ENCODE measurements at regions not wholly inside any gene's neighbourhood (a gene's known extent, or its start where the extent isn't known, plus 50 kb on each side); places are given as distances from the start of the nearest gene placed in this dataset.

GRCh38 chr9:17894501-17895160 is 315.8 kb downstream of the SH3GL2 start:
- no peak for DNase-seq

DNA sequence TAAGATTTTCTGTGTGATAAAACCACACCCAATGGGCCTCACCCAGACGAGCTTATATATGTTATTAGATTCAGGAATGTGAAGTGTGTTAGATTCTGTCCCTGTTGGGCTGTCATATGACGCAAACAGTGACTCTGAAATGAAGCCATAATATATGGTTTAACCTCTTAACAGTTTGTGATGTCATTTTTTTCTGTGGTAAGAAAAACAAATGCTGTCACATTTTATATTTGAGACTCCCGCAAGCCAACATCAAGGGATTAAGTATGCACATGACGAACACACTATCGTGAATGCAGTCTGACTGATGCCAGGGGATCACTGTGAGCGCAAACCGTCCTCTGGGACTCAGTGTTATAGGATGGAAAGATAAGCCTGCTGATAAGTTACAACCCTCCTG is 321.7 kb downstream of the SH3GL2 start:
- DNase-seq, result no peak

DNA sequence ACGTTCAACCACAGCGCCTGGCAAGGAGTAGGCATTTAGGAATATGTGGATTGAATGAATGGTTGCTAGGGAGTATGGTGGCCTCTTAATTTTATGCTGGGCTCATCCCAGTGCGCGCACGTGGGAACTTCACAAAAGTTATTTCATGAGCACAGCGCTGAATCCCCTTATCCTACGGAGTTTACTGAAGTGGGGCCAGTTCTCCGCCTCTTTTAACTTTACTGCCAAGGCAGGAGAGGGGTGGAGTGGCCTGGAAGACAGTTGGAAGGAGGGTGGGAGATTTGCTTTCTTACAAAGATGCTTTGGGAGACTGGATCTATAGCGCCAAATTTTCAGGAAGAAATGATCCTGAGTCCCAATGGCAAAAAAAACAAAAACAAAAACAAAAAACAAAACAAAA is 326.5 kb downstream of the SH3GL2 start:
- no peak for DNase-seq

DNA sequence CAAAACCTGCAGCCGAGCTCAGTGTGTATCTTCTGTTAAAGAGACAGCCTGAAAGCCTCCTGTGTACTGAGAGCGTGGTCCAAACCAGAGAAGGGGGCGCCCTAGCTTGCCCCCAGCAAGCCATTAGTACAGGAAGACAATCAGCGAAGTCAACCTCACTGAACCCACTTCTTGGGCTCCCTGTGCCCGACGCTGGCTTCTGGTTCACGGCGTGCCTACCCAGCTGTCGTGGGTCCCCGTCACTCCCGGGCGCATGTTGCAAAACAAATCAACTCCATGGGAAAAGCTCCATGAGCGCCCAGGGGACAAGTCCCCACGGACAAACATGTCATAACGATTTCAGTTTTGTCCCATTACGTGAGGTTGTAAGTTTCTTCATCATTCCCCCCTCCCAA is 326.9 kb downstream of the SH3GL2 start:
- no peak for DNase-seq

DNA sequence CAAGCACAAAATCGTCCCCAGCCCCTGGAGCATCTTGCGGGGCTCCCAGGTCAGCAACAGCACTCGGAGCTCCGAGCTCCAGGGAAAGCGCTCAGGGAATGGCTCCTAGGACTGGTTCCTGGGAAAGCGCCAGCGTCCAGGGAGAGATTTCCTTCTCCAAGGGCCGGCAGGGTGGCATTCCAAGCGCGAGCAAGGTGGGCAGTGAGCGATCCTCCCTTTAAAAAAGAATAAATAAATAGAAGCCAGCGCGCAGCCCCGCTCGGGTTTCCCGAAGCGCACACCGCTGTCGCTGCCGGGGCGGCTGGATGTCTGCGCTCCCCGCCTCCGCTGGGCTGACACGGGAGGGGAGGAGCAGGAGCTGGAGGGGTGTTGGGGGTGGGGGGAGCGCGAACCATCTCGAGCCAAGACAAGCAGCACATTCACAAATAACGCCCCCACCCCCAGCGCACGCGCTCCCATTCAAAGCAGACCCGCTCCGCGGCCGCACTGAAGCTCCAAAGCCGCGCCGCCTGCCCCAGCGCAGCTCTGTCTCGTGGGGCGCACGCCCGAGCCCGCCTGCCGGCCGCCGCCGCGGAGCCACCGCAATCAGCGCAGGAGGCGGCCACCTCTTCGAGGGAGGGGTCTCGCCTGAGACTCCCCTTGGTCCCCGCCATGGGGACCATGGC is 327.4 kb downstream of the SH3GL2 start:
- DNase-seq, result no peak

DNA sequence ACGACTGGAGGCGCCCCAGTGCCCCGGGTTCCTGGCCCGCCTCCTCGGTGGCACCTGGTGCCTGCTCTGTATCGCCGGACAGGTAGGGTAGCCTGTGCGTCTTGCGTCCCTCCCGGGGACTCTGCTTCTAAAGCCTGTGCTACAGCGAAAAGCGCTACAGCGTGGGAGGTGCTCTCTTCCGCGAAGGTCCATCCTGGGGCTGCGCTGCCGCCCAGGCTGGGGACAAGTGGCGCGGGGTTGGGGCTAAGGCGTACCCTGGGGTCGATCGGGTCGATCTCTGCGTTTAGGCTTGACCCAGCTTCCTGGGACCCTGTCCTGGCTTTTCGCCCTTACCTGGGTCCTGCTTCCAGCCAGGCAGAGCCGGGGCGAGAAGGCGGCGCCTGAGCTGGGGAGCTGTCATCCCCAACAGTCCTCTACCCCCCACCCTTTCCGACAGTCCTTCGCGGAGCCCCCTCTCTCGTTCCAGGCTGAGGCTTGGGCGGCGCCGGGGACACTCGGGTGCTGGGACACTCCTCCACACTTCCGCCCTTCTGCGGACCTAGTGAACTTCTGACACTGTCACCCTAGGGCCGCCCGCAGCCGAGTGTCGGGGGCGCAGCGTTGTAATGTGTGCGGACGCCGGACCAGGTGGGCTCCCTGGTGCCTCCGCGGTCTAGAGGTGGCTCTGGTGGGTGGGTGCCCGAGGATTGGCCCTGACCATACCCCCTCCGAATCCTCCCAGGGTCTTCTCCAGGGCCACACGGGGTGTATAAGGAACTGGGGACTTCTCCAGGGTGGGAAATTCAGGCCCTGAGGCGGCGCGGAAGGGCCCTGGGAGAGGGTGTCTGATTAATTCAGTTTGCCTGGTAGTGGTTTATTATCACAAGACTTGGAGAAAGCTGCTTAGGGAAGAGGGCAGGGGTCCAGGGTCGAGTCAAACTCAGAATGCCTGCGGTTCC is 328.2 kb downstream of the SH3GL2 start:
- no peak for DNase-seq

DNA sequence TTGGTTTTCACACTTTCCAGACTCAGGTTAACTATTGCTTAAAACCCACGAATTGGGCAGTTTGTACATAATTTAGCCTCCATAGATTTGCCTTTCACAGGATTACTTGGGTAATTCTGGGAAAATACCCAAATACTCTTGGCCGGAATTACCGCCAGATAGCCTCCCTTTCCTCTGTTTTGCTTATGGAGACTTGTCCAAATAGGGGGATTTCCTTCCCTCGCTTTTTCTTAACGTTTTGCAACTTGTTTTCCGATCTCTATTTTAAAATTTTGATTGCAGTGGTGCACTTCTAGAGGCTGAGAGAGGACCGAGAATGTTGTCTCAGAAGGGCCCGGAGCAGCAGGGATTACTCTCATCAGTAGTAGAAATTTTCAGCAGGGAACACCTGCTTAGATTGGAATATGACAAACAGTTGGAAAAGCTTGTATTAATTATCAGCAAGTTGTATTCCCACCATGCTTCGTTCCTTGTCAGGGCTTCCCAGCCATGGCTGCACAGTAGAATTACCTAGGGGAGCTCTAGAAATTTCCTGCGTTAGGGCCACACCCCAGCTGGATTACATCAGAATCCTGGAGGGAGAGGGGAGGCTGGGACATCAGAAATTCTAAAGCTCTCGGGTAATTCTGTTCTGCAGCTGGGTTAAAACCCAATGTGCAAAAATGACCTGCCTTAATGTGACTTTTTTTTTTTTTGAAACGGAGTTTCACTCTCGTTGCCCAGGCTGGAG is 329.1 kb downstream of the SH3GL2 start:
- no peak for DNase-seq

GRCh38 chr9:17926246-17926645 is 347.4 kb downstream of the SH3GL2 start:
- no peak for DNase-seq

DNA sequence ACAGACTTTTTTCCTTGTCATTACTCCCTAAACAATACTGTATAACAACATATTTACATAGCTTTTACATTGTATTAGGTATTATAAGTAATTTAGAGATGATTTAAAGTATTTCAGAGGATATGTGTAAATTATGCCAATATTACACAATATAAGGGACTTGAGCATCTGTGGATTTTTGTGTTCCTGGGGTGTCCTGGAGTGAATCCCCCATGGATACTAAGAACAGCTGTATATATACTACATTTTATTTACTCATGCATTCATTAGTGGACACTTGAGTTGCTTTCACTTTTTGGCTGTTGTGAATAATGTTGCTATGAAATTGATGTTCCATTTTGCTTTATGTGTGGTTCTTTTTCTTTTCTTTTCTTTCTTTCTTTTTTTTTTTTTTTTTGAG is 348.8 kb downstream of the SH3GL2 start:
- no peak for DNase-seq

- no peak for DNase-seq
Measured at GRCh38 chr9:17928228-17928627, 349.4 kb downstream of the SH3GL2 start.

GRCh38 chr9:17928768-17929167 is 349.9 kb downstream of the SH3GL2 start:
- DNase-seq, result no peak

- DNase-seq, result no peak
Measured at GRCh38 chr9:17929506-17929905, 350.6 kb downstream of the SH3GL2 start.

DNA sequence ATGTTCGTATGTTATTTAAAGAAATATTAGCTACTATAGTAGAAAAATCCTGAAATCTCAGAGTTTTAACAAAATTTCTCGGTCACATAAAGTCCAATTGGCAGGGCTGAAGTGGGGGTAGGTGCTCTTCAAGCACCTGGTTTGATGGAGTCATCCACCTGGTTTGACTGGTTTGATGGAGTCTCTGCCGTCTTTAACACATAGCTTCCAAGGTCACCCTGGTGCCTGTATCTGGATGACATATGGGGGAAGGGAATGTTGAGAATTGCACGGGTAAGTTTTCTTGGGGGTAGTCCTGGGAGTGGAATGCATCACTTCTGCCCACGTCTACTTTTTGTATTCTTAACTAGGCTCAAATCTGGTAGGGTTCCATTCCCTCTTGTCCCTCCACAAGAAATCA is 351.2 kb downstream of the SH3GL2 start:
- DNase-seq, result no peak

DNA sequence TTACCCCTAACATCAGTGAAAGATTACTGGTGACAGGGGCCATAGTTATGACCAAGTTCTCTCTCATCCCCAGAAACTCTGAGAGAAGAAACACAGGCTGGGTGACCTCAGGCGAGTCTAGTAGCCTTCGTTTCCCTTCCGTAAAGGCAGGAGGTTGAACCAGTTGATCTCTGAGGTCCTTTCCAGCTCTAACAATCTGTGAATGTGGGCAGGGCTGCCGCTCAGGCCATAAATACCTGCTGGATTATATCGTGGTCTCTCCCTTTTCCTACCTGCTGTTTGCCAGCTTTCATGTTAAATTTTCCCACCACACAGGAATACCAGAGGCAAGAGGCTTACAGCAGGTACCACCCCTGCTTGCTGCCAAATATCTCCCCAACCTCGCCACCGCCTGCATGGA is 357.5 kb downstream of the SH3GL2 start:
- DNase-seq, result no peak

DNA sequence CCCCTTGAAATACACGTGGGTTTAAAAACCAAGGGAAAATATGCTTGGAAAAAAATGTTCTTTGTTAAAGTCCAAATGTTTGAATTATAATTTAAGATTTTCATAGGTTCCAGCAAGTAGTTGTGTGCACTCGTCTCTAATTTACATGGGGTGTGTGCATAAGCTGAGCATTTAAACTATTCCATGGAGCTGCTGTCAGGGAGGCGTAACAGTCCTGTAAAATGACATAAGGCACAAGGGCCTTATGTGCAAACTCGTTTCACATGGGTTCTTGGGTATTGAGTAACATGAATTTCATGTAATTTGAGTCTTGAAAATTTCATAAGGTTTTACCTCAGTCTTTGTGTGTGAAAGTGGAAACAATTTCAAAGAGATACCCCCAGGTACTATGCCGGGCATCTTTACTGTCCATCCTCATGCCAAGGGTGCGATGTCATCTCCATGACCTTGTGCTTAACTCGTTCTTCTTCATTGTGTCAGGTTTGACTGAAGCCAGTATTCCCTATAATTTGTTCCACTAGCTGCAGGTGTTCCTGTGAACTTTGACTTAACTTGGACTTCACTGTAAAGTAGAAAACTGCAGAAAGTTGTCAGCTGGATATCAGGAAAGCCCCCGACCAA is 359.3 kb downstream of the SH3GL2 start:
- no peak for DNase-seq

DNA sequence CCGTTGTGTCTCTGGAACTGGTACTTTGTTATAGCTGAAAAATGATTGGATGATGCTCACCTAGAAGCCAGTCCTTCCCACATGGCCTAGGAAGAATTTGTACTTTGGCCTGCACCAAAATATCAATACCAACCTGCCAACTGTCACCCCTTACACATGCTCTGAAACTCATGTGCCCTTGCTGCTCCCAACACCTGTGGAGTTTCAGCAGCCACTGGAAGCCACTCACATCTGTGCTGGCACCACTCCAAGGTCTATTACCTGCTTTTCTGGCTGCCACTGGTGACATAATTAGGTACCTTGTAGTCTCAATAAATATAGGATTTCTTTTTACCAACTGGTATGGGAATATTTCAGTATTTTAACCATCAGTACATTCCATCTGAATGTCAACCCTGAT is 363.6 kb downstream of the SH3GL2 start:
- DNase-seq, result no peak

DNA sequence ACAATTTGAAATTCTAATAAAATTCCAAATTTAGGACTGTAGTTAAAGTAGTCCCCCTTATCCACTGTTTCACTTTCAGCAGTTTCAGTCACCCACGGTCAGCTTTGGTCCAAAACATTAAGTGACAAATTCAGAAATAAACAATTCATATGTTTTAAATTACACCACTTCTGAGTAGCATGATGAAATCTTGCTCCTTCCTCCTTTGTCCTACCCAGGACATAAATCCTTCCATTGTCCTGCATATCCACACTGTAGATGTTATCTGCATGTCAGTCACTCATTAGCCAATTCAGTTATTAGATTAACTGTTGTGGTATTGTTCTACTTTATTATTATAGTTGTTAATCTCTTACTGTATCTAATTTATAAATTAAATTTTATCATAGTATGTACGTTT is 376.5 kb downstream of the SH3GL2 start:
- DNase-seq, result no peak

DNA sequence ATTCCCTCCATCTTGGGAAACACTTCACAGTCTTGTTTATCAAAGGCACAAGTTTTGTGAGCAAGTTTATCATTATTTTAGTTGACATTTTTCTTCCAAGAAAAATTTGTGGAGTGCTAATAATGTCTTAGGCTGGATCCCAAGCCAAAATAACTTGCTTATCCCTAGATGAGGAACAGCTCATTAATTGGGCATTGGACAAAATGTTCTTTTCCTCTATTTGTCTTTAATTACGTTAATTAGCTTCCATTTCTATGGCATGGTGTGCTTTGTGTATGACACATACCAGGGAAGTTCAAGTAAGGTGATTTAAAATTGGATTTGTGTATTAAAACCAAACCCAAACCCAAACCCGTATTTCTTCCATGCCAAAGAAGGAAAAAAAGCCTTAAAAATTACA is 379.5 kb downstream of the SH3GL2 start:
- DNase-seq, result no peak

DNA sequence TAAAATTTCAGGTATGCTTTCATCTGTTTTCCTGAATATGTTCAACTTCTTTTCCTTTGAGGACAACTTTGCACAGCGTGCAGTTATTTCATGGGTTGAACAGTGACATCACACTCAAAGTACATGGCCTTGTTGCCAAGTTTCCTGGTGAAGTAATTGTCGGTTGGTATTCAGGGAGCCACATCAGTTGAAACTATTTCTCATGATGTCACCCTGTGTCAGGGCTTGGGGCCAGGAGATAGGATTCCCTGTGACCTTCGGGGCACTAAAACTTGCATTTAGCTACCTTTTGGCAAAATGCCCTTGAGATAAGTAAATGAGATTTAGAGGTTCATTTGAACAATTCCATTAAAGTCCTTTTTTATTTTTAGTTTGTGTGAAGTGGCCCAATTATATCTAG is 383.9 kb downstream of the SH3GL2 start:
- DNase-seq, result no peak

DNA sequence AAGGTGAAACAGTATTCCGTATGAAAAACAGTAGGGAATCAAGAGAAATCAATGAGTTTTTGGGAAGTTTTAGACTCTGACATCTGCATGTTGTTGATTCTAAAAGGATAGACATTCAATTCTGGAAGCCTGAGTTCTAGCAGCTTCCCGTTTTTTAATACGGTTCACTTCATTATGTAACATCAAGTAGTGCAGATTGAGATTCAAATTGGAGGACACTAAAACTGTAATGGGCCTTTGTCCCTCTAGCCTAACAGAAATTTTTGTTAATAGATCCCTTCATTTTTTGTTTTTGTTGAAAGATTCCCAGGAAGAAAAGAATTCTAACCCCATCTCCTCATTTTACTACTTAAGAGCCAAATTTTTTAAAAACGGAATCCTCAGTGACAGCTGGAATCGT is 384.6 kb downstream of the SH3GL2 start:
- DNase-seq, result no peak

GRCh38 chr9:17967731-17968130 is 388.9 kb downstream of the SH3GL2 start:
- DNase-seq, result no peak

GRCh38 chr9:17969232-17969631 is 390.4 kb downstream of the SH3GL2 start:
- DNase-seq, result no peak

GRCh38 chr9:17970277-17970676 is 391.4 kb downstream of the SH3GL2 start:
- no peak for DNase-seq

All from CD4-positive, alpha-beta T cell treated with Interleukin-10 for 1 hour (primary cell).